Spleen (tissue), 11 donors: ENCODE measurements at regions not wholly inside any gene's neighbourhood (a gene's known extent, or its start where the extent isn't known, plus 50 kb on each side); places are given as distances from the start of the nearest gene placed in this dataset.
"Not testable (repeated sequence)": the region's sequence is repeated elsewhere in the genome, so short reads cannot be mapped to it uniquely, and the experiment has no call there.

Experiments
- DNase-seq: peaks from one replicate; pipeline ENCODE4 v3.0.0-alpha.2; 2020
- H3K27ac ChIP-seq, 8 donors: fragments of 200-600 bp; sonication (generic) in 7 of 8; 1 replicate in 4 of 8; 2 replicates in 4 of 8; pipeline versions ENCODE4 v1.5.0 to v1.8.0; 2016 to 2021; ENCODE audit warnings: inconsistent platforms in 4 of 8, mild to moderate bottlenecking in 4 of 8, moderate library complexity in 1 of 8
- H3K27me3 ChIP-seq, 7 donors: fragments of 200-600 bp; sonication (generic) in 6 of 7; replicated peaks in 1 of 7; 1 replicate in 4 of 7; 2 replicates in 3 of 7; pipeline versions ENCODE4 v1.5.0 to v1.8.0; 2016 to 2021; ENCODE audit warnings: inconsistent platforms in 3 of 7, mild to moderate bottlenecking in 1 of 7
- H3K36me3 ChIP-seq, 6 donors: fragments of 200-600 bp; sonication (generic) in 5 of 6; 1 replicate in 4 of 6; 2 replicates in 2 of 6; pipeline versions ENCODE4 v1.5.0 to v1.8.0; 2016 to 2021; ENCODE audit warnings: inconsistent platforms in 2 of 6
- H3K4me1 ChIP-seq, 6 donors: fragments of 200-600 bp; sonication (generic) in 5 of 6; 1 replicate in 3 of 6; 2 replicates in 3 of 6; pipeline versions ENCODE4 v1.5.0 to v1.8.0; 2016 to 2021; ENCODE audit warnings: inconsistent platforms in 3 of 6
- H3K4me3 ChIP-seq, 8 donors: fragments of 200-600 bp; sonication (generic) in 7 of 8; 1 replicate in 4 of 8; 2 replicates in 4 of 8; pipeline versions ENCODE4 v1.5.0 to v1.8.0; 2016 to 2021; ENCODE audit warnings: inconsistent platforms in 4 of 8, mild to moderate bottlenecking in 4 of 8, moderate library complexity in 2 of 8
- H3K9me3 ChIP-seq, 8 donors: fragments of 200-600 bp; sonication (generic) in 7 of 8; 1 replicate in 4 of 8; 2 replicates in 4 of 8; pipeline versions ENCODE4 v1.5.0 to v1.8.0; 2016 to 2021; ENCODE audit warnings: inconsistent platforms in 4 of 8
- CTCF ChIP-seq, 11 experiments: fragments of 200-600 bp in 7 of 11; fragments of 450-650 bp in 4 of 11; sonication (generic) in 4 of 11; IDR thresholded peaks in 8 of 11; conservative IDR thresholded peaks in 3 of 11; 1 replicate in 7 of 11; 2 replicates in 4 of 11; pipeline versions ENCODE4 v1.4.0 to v1.8.0; 2016 to 2021; ENCODE audit warnings: antibody characterized with exemption in 11 of 11, inconsistent platforms in 4 of 11, mild to moderate bottlenecking in 1 of 11
- POLR2A ChIP-seq, 3 donors: fragments of 450-650 bp; IDR thresholded peaks; one replicate each; pipeline ENCODE4 v1.5.1; 2017; ENCODE audit warnings: antibody characterized with exemption in 3 of 3, mild to moderate bottlenecking in 1 of 3
- POLR2AphosphoS5 ChIP-seq, 3 donors: sonication (generic); formaldehyde crosslinking; IDR thresholded peaks; one replicate each; pipeline ENCODE4 v1.5.1; 2017; ENCODE audit warnings: antibody characterized with exemption in 3 of 3
- WGBS, 5 donors: extraction: QIAGEN DNeasy Blood & Tissue Kit in 3 of 5; methylation state at CpG; one replicate each; pipeline versions ENCODE4 v1.1.5 to v1.1.7; 2013 to 2018; 5-methylcytosine and 5-hydroxymethylcytosine counted together
- intact Hi-C: fragments of 100-400 bp; cut with DNase I; formaldehyde crosslinking; loops from one replicate; pipeline ENCODE4 v1.15.0; 2023; ENCODE audit warnings: low total_unique reads
- donor health status: healthy with polysubstance abuse.
- donor health status: DM: no; HTN: no; CAD: no; lungs with moderate emphysema.
- donor health status: DM: no; HTN: no; CAD: no.
- donor health status: Bipolar disorder and iron deficiency.
- donor health status: healthy.
- donor health status: DM: no; HTN: no; CAD: no.
- donor health status: DM: yes; HTN: yes; CAD: no.

DNA sequence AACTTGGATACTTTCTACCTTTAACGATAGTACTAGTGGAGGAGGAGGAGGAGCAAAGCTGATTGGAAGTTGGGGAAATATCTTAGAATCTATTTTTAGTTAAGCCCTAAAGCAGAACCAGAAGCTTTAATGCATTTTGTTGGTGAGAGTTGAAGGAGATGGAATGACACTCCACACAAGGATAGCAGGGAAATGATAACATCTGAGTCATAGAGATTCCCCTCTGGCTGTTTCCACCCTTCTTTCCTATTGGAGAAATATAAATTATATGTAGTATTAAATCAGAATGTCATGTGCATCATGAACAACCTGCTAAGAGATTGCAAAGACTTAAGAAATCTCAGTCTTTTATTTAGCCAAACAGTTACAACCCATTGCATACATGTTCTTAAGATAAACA lies 1357.7 kb downstream of the NCAM2 start:
- TF ChIP-seq POLR2A (IDR thresholded peaks at IDR 0.05) (no peak), POLR2AphosphoS5 (IDR thresholded peaks at IDR 0.05) (no peak), CTCF (IDR thresholded peaks at IDR 0.05 in 8 of 11, conservative IDR thresholded peaks at IDR 0.05 in 3 of 11) (no peak)
- Histone ChIP-seq H3K4me1 (no peaks in the 10 kb centered on the region), H3K27ac (no peak overlapping the region), H3K9me3 (peaks cover 0 to 25% (median 0%) of the 10 kb centered on the region in 8 donors), H3K4me3 (no peak overlapping the region), H3K36me3 (no peaks in the 10 kb centered on the region), H3K27me3 (no peaks in the 10 kb centered on the region)
- WGBS, 5 donors, result 82 to 91% (median 88%) methylated on average over 1 of the region's 1 CpG
- intact Hi-C loops, result no loop called here
- DNase-seq, result no peak

DNA sequence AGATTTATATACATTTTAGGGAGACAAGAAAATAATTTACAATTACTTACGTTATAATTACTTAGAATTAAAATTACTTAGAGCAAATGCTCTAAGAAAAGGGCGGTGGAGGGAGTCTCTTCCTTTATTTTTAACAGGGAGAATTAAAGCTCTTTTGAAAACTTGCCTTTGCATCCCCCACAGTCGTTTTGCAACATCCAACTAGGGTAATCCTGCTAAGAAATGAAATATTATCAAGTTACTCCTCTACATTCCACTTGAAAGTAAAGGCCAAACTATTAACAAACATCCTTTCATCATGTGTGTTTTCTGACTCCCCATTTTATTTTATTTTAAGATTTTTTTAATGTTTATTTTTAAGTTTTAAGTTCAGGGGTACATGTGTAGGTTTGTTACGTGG lies 1358.5 kb downstream of the NCAM2 start:
- peaks cover 0 to 22% (median under 1%) of the 10 kb centered on the region in 8 donors for H3K9me3 ChIP-seq
- no peaks in the 10 kb centered on the region for H3K27me3 ChIP-seq
- no peak overlapping the region for H3K4me3 ChIP-seq
- H3K27ac ChIP-seq, result no peak overlapping the region
- H3K36me3 ChIP-seq, result no peaks in the 10 kb centered on the region
- WGBS, 5 donors, result 55 to 68% (median 62%) methylated on average over 4 of the region's 4 CpGs
- intact Hi-C loops, result no loop called here
- H3K4me1 ChIP-seq, result no peaks in the 10 kb centered on the region
- DNase-seq, result no peak
- TF ChIP-seq POLR2A (IDR thresholded peaks at IDR 0.05) (no peak), POLR2AphosphoS5 (IDR thresholded peaks at IDR 0.05) (no peak)

DNA sequence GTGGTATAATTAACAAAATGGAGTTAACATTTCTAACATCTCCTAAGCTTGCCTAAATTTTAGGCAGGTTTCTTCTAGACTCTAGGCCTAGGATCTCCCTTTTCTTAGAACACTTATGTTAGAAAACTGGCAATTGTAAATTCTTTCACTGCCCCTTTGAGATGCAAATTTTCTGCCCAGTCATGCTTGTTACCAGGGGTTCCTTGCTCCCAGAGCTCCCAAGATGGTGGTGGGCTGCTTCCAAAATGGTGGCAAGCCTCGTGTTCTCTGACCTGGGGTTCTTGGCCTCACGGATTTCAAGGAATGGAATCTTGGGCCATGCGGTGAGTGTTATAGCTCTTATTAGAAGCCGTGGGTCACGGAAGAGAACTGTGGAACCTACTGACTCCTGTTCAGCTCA lies 1361.4 kb downstream of the NCAM2 start:
- H3K4me3 ChIP-seq, DNase-seq, H3K27me3 ChIP-seq, H3K27ac ChIP-seq, H3K36me3 ChIP-seq, intact Hi-C loops, H3K4me1 ChIP-seq: not testable (repeated sequence)
- peaks cover 0 to 22% (median 6%) of the 10 kb centered on the region in 8 donors for H3K9me3 ChIP-seq
- WGBS, 5 donors, result 71 to 94% (median 77%) methylated on average over 5 of the region's 5 CpGs

DNA sequence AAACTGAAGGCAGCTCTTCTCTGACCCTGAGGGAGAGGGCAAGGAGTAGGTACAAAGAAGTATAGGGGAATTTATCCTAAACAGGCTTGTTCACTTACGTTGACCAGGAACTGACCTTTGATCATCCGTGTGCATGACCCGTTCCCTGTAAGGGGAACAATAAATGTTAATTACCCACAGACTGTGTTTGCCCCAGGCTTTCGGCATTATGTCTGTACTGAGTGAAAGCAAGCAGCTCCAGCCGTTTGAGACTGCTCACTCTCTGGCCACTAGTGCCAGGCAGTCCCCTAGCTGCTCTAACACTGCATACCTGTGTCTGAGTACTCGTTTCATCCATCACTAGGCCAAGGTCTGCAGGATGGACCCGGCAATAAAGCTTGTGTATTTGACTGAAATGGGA lies 1365.3 kb downstream of the NCAM2 start:
- no peak overlapping the region for H3K27ac ChIP-seq
- no peaks in the 10 kb centered on the region for H3K36me3 ChIP-seq
- TF ChIP-seq CTCF (IDR thresholded peaks at IDR 0.05 in 8 of 11, conservative IDR thresholded peaks at IDR 0.05 in 3 of 11), result no peak
- TF ChIP-seq POLR2A (IDR thresholded peaks at IDR 0.05), result no peak
- TF ChIP-seq POLR2AphosphoS5 (IDR thresholded peaks at IDR 0.05), result no peak
- no peak for DNase-seq
- 76 to 86% (median 82%) methylated on average over 7 of the region's 7 CpGs for WGBS, 5 donors
- intact Hi-C loops, result no loop called here
- peaks cover 0 to 11% (median 2%) of the 10 kb centered on the region in 8 donors for H3K9me3 ChIP-seq
- no peaks in the 10 kb centered on the region for H3K27me3 ChIP-seq
- H3K4me3 ChIP-seq, result no peak overlapping the region
- H3K4me1 ChIP-seq, result no peaks in the 10 kb centered on the region

- H3K4me1 ChIP-seq, result no peaks in the 10 kb centered on the region
- H3K36me3 ChIP-seq, result no peaks in the 10 kb centered on the region
- H3K4me3 ChIP-seq, result no peak overlapping the region
- H3K27me3 ChIP-seq, result no peaks in the 10 kb centered on the region
- 85 to 95% (median 89%) methylated on average over 5 of the region's 5 CpGs for WGBS, 5 donors
- no peak for TF ChIP-seq POLR2AphosphoS5 (IDR thresholded peaks at IDR 0.05)
- TF ChIP-seq POLR2A (IDR thresholded peaks at IDR 0.05), result no peak
- TF ChIP-seq CTCF (IDR thresholded peaks at IDR 0.05 in 8 of 11, conservative IDR thresholded peaks at IDR 0.05 in 3 of 11), result no peak
- peaks cover 0 to 11% (median 2%) of the 10 kb centered on the region in 8 donors for H3K9me3 ChIP-seq
- intact Hi-C loops, result no loop called here
- no peak for DNase-seq
- H3K27ac ChIP-seq, result no peak overlapping the region
These were observed 1366.0 kb downstream of the NCAM2 start for GRCh38 chr21:22364163-22364562.
